ENCODE measurements at regions not wholly inside any gene's neighbourhood (a gene's known extent, or its start where the extent isn't known, plus 50 kb on each side); places are given as distances from the start of the nearest gene placed in this dataset.

- ATAC-seq (no peak), DNase-seq (ENCODE audit: low read depth, low spot score) (no peak)
- CTCF ChIA-PET: no interaction called here
- no peaks in the 10 kb centered on the region for H3K4me1 ChIP-seq (ENCODE audit: control insufficient read depth in 1 of 2, insufficient read depth in 2 of 2, low read length in 2 of 2)
- no peak overlapping the region for H3K27ac ChIP-seq (ENCODE audit: low read depth, low read length)
- no peaks in the 10 kb centered on the region for H3K27me3 ChIP-seq (ENCODE audit: insufficient read depth, low read length)
- H3K4me3 ChIP-seq (replicated peaks in 1 of 2; ENCODE audit: low read depth in 1 of 2, low read length in 2 of 2): no peak overlapping the region
- H3K9me3 ChIP-seq (ENCODE audit: control insufficient read depth in 1 of 2, insufficient read depth in 1 of 2, low read depth in 1 of 2, low read length in 2 of 2): peaks cover 0 to 4% of the 10 kb centered on the region in 2 experiments; a peak in 1 of 4 replicates
- H3K9me2 ChIP-seq (ENCODE audit: insufficient read depth): no peaks in the 10 kb centered on the region
- TF ChIP-seq ATF3 (IDR thresholded peaks at IDR 0.05) (no peak), EGR1 (IDR thresholded peaks at IDR 0.05; ENCODE audit: low read depth) (no peak), CTCF (IDR thresholded peaks at IDR 0.05 in 2 of 3, conservative IDR thresholded peaks at IDR 0.05 in 1 of 3; ENCODE audit: borderline replicate concordance in 1 of 3, insufficient read depth in 1 of 3, low read depth in 2 of 3, low read length in 2 of 3) (no peak), ZFX (IDR thresholded peaks at IDR 0.05) (no peak), SIN3A (IDR thresholded peaks at IDR 0.05; ENCODE audit: low read depth) (no peak)
- no peak overlapping the region for H3K4me2 ChIP-seq (ENCODE audit: low read length)
- H2AFZ ChIP-seq (ENCODE audit: low read depth, low read length, poor library complexity, severe bottlenecking): no peak overlapping the region
- no peaks in the 10 kb centered on the region for H4K20me1 ChIP-seq (ENCODE audit: insufficient read depth)
- H3K79me2 ChIP-seq (ENCODE audit: insufficient read depth, low read length): no peaks in the 10 kb centered on the region
- intact Hi-C loops (cut with micrococcal nuclease): no loop called here
- H3K9ac ChIP-seq (ENCODE audit: low read length): no peak overlapping the region
- BruUV-seq (replicated peaks): no TSS peak
- RAD21 ChIA-PET (ENCODE audit: low non-redundant PET in 1 of 2, low total read pairs in 2 of 2, uncharacterized antibody in 2 of 2, unreplicated experiment in 2 of 2): no interaction called here
- no peaks in the 10 kb centered on the region; a peak in 1 of 4 replicates for H3K36me3 ChIP-seq (ENCODE audit: control insufficient read depth in 1 of 2, insufficient read depth in 2 of 2, low read length in 2 of 2)
- POLR2A ChIA-PET: no interaction called here
These were observed 98.6 kb downstream of the BCL2L11 start for GRCh38 chr2:111219285-111219684.

GRCh38 chr2:111219734-111220505, 99.2 kb downstream of the BCL2L11 start:
- H3K27ac ChIP-seq (ENCODE audit: low read depth, low read length): no peak overlapping the region
- no peaks in the 10 kb centered on the region for H3K4me1 ChIP-seq (ENCODE audit: control insufficient read depth in 1 of 2, insufficient read depth in 2 of 2, low read length in 2 of 2)
- H3K9ac ChIP-seq (ENCODE audit: low read length): no peak overlapping the region
- no peak overlapping the region for H3K4me2 ChIP-seq (ENCODE audit: low read length)
- H3K36me3 ChIP-seq (ENCODE audit: control insufficient read depth in 1 of 2, insufficient read depth in 2 of 2, low read length in 2 of 2): no peaks in the 10 kb centered on the region
- no peaks in the 10 kb centered on the region for H3K27me3 ChIP-seq (ENCODE audit: insufficient read depth, low read length)
- POLR2A ChIA-PET: no interaction called here
- peaks cover 0 to 4% of the 10 kb centered on the region in 2 experiments; a peak in 1 of 4 replicates for H3K9me3 ChIP-seq (ENCODE audit: control insufficient read depth in 1 of 2, insufficient read depth in 1 of 2, low read depth in 1 of 2, low read length in 2 of 2)
- no peaks in the 10 kb centered on the region for H4K20me1 ChIP-seq (ENCODE audit: insufficient read depth)
- intact Hi-C loops (cut with micrococcal nuclease): no loop called here
- H3K9me2 ChIP-seq (ENCODE audit: insufficient read depth): no peaks in the 10 kb centered on the region
- ATAC-seq: no peak
- CTCF ChIA-PET: no interaction called here
- H3K4me3 ChIP-seq (replicated peaks in 1 of 2; ENCODE audit: low read depth in 1 of 2, low read length in 2 of 2): no peak overlapping the region
- no TSS peak for BruUV-seq (replicated peaks)
- no peaks in the 10 kb centered on the region for H3K79me2 ChIP-seq (ENCODE audit: insufficient read depth, low read length)
- DNase-seq (ENCODE audit: low read depth, low spot score): no peak
- H2AFZ ChIP-seq (ENCODE audit: low read depth, low read length, poor library complexity, severe bottlenecking): no peak overlapping the region
- RAD21 ChIA-PET (ENCODE audit: low non-redundant PET in 1 of 2, low total read pairs in 2 of 2, uncharacterized antibody in 2 of 2, unreplicated experiment in 2 of 2): no interaction called here
- no peak for TF ChIP-seq ZFX (IDR thresholded peaks at IDR 0.05)
- no peak for TF ChIP-seq EZH2 (IDR thresholded peaks at IDR 0.05)
- no peak for TF ChIP-seq REST (IDR thresholded peaks at IDR 0.05; ENCODE audit: low read depth)
- TF ChIP-seq ELF1 (IDR thresholded peaks at IDR 0.05; ENCODE audit: borderline replicate concordance, low read depth): no peak
- TF ChIP-seq ATF3 (IDR thresholded peaks at IDR 0.05): no peak
- no peak for TF ChIP-seq SIN3A (IDR thresholded peaks at IDR 0.05; ENCODE audit: low read depth)
- no peak for TF ChIP-seq MAX (IDR thresholded peaks at IDR 0.05)
- no peak for TF ChIP-seq POLR2A (IDR thresholded peaks at IDR 0.05; ENCODE audit: borderline replicate concordance, extremely low read depth, insufficient read depth, insufficient read length)

Measured in HCT116 (cell line).